GM19239 (cell line): ENCODE measurements at regions not wholly inside any gene's neighbourhood (a gene's known extent, or its start where the extent isn't known, plus 50 kb on each side); places are given as distances from the start of the nearest gene placed in this dataset.
"Not testable (repeated sequence)": the region's sequence is repeated elsewhere in the genome, so short reads cannot be mapped to it uniquely, and the experiment has no call there.

Experiments used
- DNase-seq: peaks from one replicate; pipeline ENCODE4 v3.0.0; 2011; ENCODE audit warnings: low spot score; ENCODE audit not compliant: insufficient read length
- FAIRE-seq: peaks from 2 replicates; lab custom pipeline; 2011; peaks lifted over from hg19 to GRCh38; lab: Jason Lieb, UNC

- FAIRE-seq (no peak), DNase-seq (no peak)
Measured at GRCh38 chr4:28774344-28774743, 1913.7 kb downstream of the STIM2 start.

- FAIRE-seq (no peak), DNase-seq (no peak)
Measured at GRCh38 chr4:28776004-28776403, 1915.4 kb downstream of the STIM2 start.

GRCh38 chr4:28784188-28784587, 1923.5 kb downstream of the STIM2 start:
- DNase-seq (no peak), FAIRE-seq (no peak)

- DNase-seq (no peak), FAIRE-seq (no peak)
Measured at GRCh38 chr4:28787947-28788346, 1927.3 kb downstream of the STIM2 start.

- DNase-seq, result no peak
- no peak for FAIRE-seq
Measured at GRCh38 chr4:28788929-28789490, 1928.4 kb downstream of the STIM2 start.

- no peak for DNase-seq
Measured at GRCh38 chr4:28792917-28793597, 1927.1 kb upstream of the PCDH7 start.

GRCh38 chr4:28799696-28800095, 1920.5 kb upstream of the PCDH7 start:
- FAIRE-seq (no peak), DNase-seq (no peak)

More at GRCh38 chr4:28792917-28793597, 1927.1 kb upstream of the PCDH7 start:
- no peak for FAIRE-seq

- FAIRE-seq (no peak), DNase-seq (no peak)
Measured at GRCh38 chr4:28811025-28811424, 1909.1 kb upstream of the PCDH7 start.

GRCh38 chr4:28822163-28822562, 1898.0 kb upstream of the PCDH7 start:
- no peak for FAIRE-seq
- no peak for DNase-seq

GRCh38 chr4:28827866-28828265, 1892.3 kb upstream of the PCDH7 start:
- no peak for DNase-seq
- no peak for FAIRE-seq

- DNase-seq, result no peak
- no peak for FAIRE-seq
Measured at GRCh38 chr4:28831867-28832266, 1888.3 kb upstream of the PCDH7 start.

GRCh38 chr4:28832444-28832843, 1887.7 kb upstream of the PCDH7 start:
- DNase-seq (no peak), FAIRE-seq (no peak)

GRCh38 chr4:28834120-28834519, 1886.0 kb upstream of the PCDH7 start:
- DNase-seq (no peak), FAIRE-seq (no peak)

- DNase-seq, result no peak
- no peak for FAIRE-seq
Measured at GRCh38 chr4:28835501-28835900, 1884.7 kb upstream of the PCDH7 start.

- DNase-seq, result no peak
- FAIRE-seq, result no peak
Measured at GRCh38 chr4:28842271-28842670, 1877.9 kb upstream of the PCDH7 start.

GRCh38 chr4:28845158-28845557, 1875.0 kb upstream of the PCDH7 start:
- FAIRE-seq, result no peak
- DNase-seq, result no peak

GRCh38 chr4:28857028-28857427, 1863.1 kb upstream of the PCDH7 start:
- DNase-seq, FAIRE-seq: not testable (repeated sequence)

GRCh38 chr4:28868841-28869240, 1851.3 kb upstream of the PCDH7 start:
- no peak for FAIRE-seq
- DNase-seq, result no peak

- no peak for DNase-seq
- no peak for FAIRE-seq
Measured at GRCh38 chr4:28879178-28879577, 1841.0 kb upstream of the PCDH7 start.

GRCh38 chr4:28879900-28880299, 1840.3 kb upstream of the PCDH7 start:
- FAIRE-seq (no peak), DNase-seq (no peak)

GRCh38 chr4:28883211-28883610, 1837.0 kb upstream of the PCDH7 start:
- no peak for DNase-seq
- FAIRE-seq, result no peak

- DNase-seq, result no peak
- FAIRE-seq, result no peak
Measured at GRCh38 chr4:28886934-28887333, 1833.2 kb upstream of the PCDH7 start.
